Transverse colon (tissue), 4 donors: ENCODE measurements at regions not wholly inside any gene's neighbourhood (a gene's known extent, or its start where the extent isn't known, plus 50 kb on each side); places are given as distances from the start of the nearest gene placed in this dataset.

Source experiments
- DNase-seq: peaks from one replicate; pipeline ENCODE4 v3.0.0-alpha.2; 2019
- H3K27ac ChIP-seq, 4 donors: fragments of 200-600 bp; sonication (generic); 2 replicates each; pipeline ENCODE4 v1.5.1; 2016 to 2018; ENCODE audit warnings: inconsistent platforms in 4 of 4
- H3K27me3 ChIP-seq: fragments of 200-600 bp; sonication (generic); 2 replicates; pipeline ENCODE4 v1.5.1; 2017; ENCODE audit warnings: inconsistent platforms
- H3K36me3 ChIP-seq, 4 donors: fragments of 200-600 bp; sonication (generic); 2 replicates each; pipeline ENCODE4 v1.5.1; 2017 to 2019; ENCODE audit warnings: inconsistent platforms in 4 of 4
- H3K4me1 ChIP-seq, 4 donors: fragments of 200-600 bp; sonication (generic); 2 replicates each; pipeline ENCODE4 v1.5.1; 2017 to 2020; ENCODE audit warnings: inconsistent platforms in 4 of 4
- H3K4me3 ChIP-seq, 4 donors: fragments of 200-600 bp; sonication (generic); 1 replicate in 1 of 4; 2 replicates in 3 of 4; pipeline versions ENCODE4 v1.5.1 to v1.6.1; 2017 to 2019; ENCODE audit warnings: inconsistent platforms in 4 of 4
- H3K9me3 ChIP-seq, 2 donors: fragments of 200-600 bp; sonication (generic); 2 replicates each; pipeline ENCODE4 v1.5.1; 2017 to 2019; ENCODE audit warnings: inconsistent platforms in 2 of 2
- EP300 ChIP-seq: sonication (generic); formaldehyde crosslinking; IDR thresholded peaks from one replicate; pipeline ENCODE4 v1.6.1; 2017; ENCODE audit warnings: antibody characterized with exemption, low read depth
- POLR2A ChIP-seq: fragments of 450-650 bp; IDR thresholded peaks from one replicate; pipeline ENCODE4 v1.6.1; 2016; ENCODE audit warnings: antibody characterized with exemption, mild to moderate bottlenecking, moderate library complexity
- POLR2AphosphoS5 ChIP-seq, 3 donors: sonication (generic); formaldehyde crosslinking; IDR thresholded peaks; one replicate each; pipeline ENCODE4 v1.6.1; 2016; ENCODE audit warnings: antibody characterized with exemption in 3 of 3
- WGBS, 2 donors: methylation state at CpG; one replicate each; pipeline ENCODE4 v1.1.5; 2018; ENCODE audit warnings: low coverage in 1 of 2; 5-methylcytosine and 5-hydroxymethylcytosine counted together
- in situ Hi-C, 4 donors: fragments of 200-750 bp; cut with MboI; loops; one replicate each; pipeline versions ENCODE4 v1.15.0 to v1.15.1; 2017; ENCODE audit warnings: low sequenced_read_pairs in 3 of 4, low pct_ligation_motif_present in 1 of 4, low pct_unique_long_range_greater_than_20kb in 1 of 4
- intact Hi-C: fragments of 100-400 bp; cut with DNase I; formaldehyde crosslinking; loops from one replicate; pipeline ENCODE4 v1.15.1; 2023; ENCODE audit warnings: low total_unique reads
- TF ChIP-seq, protein P1 (sequence below), 5 experiments: fragments of 200-600 bp in 3 of 5; fragments of 450-650 bp in 2 of 5; sonication (generic) in 3 of 5; IDR thresholded peaks; 1 replicate in 2 of 5; 2 replicates in 3 of 5; pipeline ENCODE4 v1.5.1; 2016 to 2017; ENCODE audit warnings: antibody characterized with exemption in 5 of 5, inconsistent platforms in 3 of 5, mild to moderate bottlenecking in 2 of 5, moderate library complexity in 1 of 5

DNA sequence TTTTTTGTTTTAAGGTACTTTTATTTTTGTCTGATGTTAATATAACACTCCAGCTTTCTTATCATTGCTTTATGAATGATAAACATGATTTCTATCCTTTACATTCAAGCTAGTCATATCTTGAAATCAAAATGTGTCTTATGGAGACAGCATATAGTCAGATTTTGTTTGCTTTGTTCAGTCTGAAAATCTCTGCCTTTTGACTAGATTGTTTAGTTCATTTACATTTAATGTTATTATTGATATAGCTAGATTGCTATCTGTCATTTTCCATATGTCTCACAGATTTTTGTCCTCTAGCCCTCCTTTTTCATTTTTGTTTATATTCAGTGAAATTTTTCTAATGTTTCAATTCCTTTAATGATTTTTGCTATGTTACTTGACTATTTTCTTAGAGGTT is 332.8 kb downstream of the SMOC2 start:
- no peak for DNase-seq
- Histone ChIP-seq H3K9me3 (peaks cover 9% of the 10 kb centered on the region in 2 donors), H3K4me3 (no peak overlapping the region), H3K4me1 (peaks cover 0 to 4% (median 0%) of the 10 kb centered on the region in 4 donors), H3K36me3 (no peaks in the 10 kb centered on the region), H3K27me3 (no peaks in the 10 kb centered on the region), H3K27ac (no peak overlapping the region)
- intact Hi-C loops = no loop called here
- TF ChIP-seq EP300 (no peak), POLR2AphosphoS5 (IDR thresholded peaks at IDR 0.05) (no peak), POLR2A (no peak)
- TF ChIP-seq, protein P1, sequence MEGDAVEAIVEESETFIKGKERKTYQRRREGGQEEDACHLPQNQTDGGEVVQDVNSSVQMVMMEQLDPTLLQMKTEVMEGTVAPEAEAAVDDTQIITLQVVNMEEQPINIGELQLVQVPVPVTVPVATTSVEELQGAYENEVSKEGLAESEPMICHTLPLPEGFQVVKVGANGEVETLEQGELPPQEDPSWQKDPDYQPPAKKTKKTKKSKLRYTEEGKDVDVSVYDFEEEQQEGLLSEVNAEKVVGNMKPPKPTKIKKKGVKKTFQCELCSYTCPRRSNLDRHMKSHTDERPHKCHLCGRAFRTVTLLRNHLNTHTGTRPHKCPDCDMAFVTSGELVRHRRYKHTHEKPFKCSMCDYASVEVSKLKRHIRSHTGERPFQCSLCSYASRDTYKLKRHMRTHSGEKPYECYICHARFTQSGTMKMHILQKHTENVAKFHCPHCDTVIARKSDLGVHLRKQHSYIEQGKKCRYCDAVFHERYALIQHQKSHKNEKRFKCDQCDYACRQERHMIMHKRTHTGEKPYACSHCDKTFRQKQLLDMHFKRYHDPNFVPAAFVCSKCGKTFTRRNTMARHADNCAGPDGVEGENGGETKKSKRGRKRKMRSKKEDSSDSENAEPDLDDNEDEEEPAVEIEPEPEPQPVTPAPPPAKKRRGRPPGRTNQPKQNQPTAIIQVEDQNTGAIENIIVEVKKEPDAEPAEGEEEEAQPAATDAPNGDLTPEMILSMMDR (IDR thresholded peaks at IDR 0.05) = no peak
- in situ Hi-C loops = no loop called here

DNA sequence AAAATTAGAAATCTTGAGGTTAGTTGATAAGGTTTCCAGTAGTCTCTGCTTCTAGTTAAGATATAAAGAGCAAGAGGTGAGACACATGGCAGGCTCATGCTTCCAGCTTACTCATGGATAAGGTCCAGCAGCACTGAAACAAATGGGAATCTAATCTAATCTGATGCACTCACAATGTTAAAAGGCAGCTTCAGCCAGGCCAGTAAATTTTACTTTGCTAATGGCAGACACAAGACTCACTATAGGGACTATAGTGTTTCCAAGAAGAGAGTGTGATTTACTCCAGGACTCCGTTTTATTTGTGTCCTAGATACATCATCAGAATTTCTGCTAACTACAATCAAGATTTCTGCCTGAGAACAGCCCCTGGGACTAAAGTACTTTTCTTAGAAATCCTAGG is 324.8 kb downstream of the SMOC2 start:
- H3K27ac ChIP-seq = no peak overlapping the region
- intact Hi-C loops = no loop called here
- no peaks in the 10 kb centered on the region for H3K36me3 ChIP-seq
- no peaks in the 10 kb centered on the region for H3K9me3 ChIP-seq
- no peak overlapping the region for H3K4me3 ChIP-seq
- 29 to 44% methylated on average over 1 of the region's 1 CpG for WGBS, 2 donors
- H3K27me3 ChIP-seq = no peaks in the 10 kb centered on the region
- TF ChIP-seq POLR2AphosphoS5 (IDR thresholded peaks at IDR 0.05) (no peak), EP300 (no peak), POLR2A (no peak)
- TF ChIP-seq, protein P1 (IDR thresholded peaks at IDR 0.05) = no peak
- H3K4me1 ChIP-seq = no peaks in the 10 kb centered on the region
- in situ Hi-C loops = no loop called here
- no peak for DNase-seq

DNA sequence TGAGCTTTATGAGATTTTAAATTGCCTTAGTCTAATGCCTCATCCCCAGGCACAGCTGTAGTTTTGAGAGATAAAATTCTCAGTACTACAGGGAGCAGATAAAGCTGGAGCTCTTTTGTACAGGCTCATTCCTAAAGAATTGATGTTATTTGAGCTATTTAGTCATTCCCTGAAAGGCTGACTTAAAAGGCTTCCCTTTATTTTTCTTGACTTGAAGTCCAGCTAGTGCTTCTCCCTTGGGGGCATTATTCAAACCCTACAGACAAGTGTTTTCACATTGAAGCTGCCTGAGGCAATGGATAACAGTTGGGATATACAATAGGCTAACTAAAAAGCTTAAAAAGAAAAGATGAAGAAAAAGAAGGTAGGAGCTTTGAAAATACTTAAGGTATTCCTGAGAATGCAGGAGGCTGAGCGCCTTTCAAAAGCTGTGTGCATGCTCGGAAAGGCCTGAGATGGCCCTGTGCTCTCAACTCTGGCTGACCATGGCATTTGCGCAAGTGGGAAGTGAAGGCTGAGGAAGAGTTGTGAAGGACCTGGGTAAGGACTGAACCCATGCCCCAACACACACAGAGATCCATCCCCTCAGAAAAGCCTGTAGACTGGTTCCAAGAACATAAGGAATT is 315.1 kb downstream of the SMOC2 start:
- intact Hi-C loops (no loop called here), in situ Hi-C loops (no loop called here)
- 85 to 100% methylated on average over 3 of the region's 3 CpGs for WGBS, 2 donors
- no peaks in the 10 kb centered on the region for H3K27me3 ChIP-seq
- H3K36me3 ChIP-seq = no peaks in the 10 kb centered on the region
- H3K4me3 ChIP-seq = no peak overlapping the region
- no peaks in the 10 kb centered on the region for H3K9me3 ChIP-seq
- no peak for DNase-seq
- no peak overlapping the region for H3K27ac ChIP-seq
- no peaks in the 10 kb centered on the region for H3K4me1 ChIP-seq
- TF ChIP-seq POLR2AphosphoS5 (IDR thresholded peaks at IDR 0.05) (no peak), POLR2A (no peak), EP300 (no peak)
- TF ChIP-seq, protein P1 (IDR thresholded peaks at IDR 0.05) = no peak

DNA sequence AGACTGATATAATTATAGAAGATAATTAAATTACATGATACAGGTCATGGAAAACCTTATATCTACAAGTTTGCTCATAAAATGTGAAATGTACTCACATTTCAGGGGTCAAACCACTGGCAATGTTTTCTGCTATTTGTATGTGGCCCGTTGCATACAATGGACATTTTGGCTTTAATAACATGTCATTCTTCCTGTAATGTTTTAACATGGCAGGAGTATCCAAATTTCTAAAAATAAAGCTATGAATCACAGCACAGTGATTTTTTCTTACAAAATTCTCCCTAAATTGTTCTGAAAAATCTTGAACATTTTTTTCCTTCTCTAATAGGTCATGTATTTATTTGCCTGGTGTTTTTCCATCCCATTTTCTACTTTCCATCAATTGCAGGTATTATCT is 305.7 kb downstream of the SMOC2 start:
- no peaks in the 10 kb centered on the region for H3K27me3 ChIP-seq
- no peak for TF ChIP-seq POLR2AphosphoS5 (IDR thresholded peaks at IDR 0.05)
- no peak for TF ChIP-seq POLR2A
- TF ChIP-seq EP300 = no peak
- TF ChIP-seq, protein P1 (IDR thresholded peaks at IDR 0.05) = no peak
- H3K36me3 ChIP-seq = no peaks in the 10 kb centered on the region
- intact Hi-C loops = no loop called here
- in situ Hi-C loops = no loop called here
- no peak overlapping the region for H3K4me3 ChIP-seq
- DNase-seq = no peak
- 53 to 79% methylated on average over 1 of the region's 1 CpG for WGBS, 2 donors
- no peak overlapping the region for H3K27ac ChIP-seq
- no peaks in the 10 kb centered on the region for H3K9me3 ChIP-seq
- no peaks in the 10 kb centered on the region for H3K4me1 ChIP-seq
